OCI-LY7 (cell line): ENCODE measurements at regions not wholly inside any gene's neighbourhood (a gene's known extent, or its start where the extent isn't known, plus 50 kb on each side); places are given as distances from the start of the nearest gene placed in this dataset.

Experiments used
- BruUV-seq: library from RNA; stranded (reverse); fragments of 400-500 nt; replicated peaks from 2 replicates; lab custom pipeline; 2021; lab: Mats Ljungman, UMichigan
- CTCF ChIA-PET: fragments of 300-600 bp; sonication (Branson Sonifier 250); formaldehyde crosslinking; loops from one replicate; lab custom pipeline; 2022; ENCODE audit warnings: antibody characterized with exemption; ENCODE audit not compliant: unreplicated experiment; lab: Charles Lee
- POLR2A ChIA-PET: fragments of 300-600 bp; sonication (Branson Sonifier 250); formaldehyde crosslinking; loops from one replicate; lab custom pipeline; 2022; ENCODE audit warnings: antibody characterized with exemption; lab: Charles Lee
- DNase-seq: peaks from one replicate; pipeline ENCODE4 v3.0.0-alpha.2; 2015; ENCODE audit warnings: low spot score
- H2AFZ ChIP-seq: fragments of 200-600 bp; sonication (generic), shearing (Covaris generic); 2 replicates; pipeline ENCODE4 v1.6.1; 2014; ENCODE audit warnings: mild to moderate bottlenecking, antibody characterized with exemption, low read length, moderate library complexity
- H3K27ac ChIP-seq: fragments of 200-600 bp; sonication (generic); 2 replicates; pipeline ENCODE4 v1.5.1; 2014; ENCODE audit warnings: mixed run types, low read depth, mild to moderate bottlenecking, moderate library complexity, low read length, inconsistent platforms; ENCODE audit not compliant: poor library complexity, severe bottlenecking
- H3K36me3 ChIP-seq: fragments of 200-600 bp; sonication (generic); 2 replicates; pipeline ENCODE4 v1.6.1; 2014; ENCODE audit warnings: mild to moderate bottlenecking, antibody characterized with exemption, low read length, moderate library complexity, mixed read lengths; ENCODE audit not compliant: insufficient read depth
- H3K4me1 ChIP-seq: fragments of 200-600 bp; sonication (generic); 2 replicates; pipeline ENCODE4 v1.5.1; 2014; ENCODE audit warnings: mild to moderate bottlenecking, low read length; ENCODE audit not compliant: insufficient read depth, poor library complexity, severe bottlenecking
- H3K4me2 ChIP-seq: fragments of 200-600 bp; sonication (generic); 2 replicates; pipeline ENCODE4 v1.6.1; 2014; ENCODE audit warnings: mild to moderate bottlenecking, low read length
- H3K4me3 ChIP-seq: fragments of 200-600 bp; sonication (generic); 2 replicates; pipeline ENCODE4 v1.5.1; 2014; ENCODE audit warnings: mild to moderate bottlenecking, low read depth, low read length; ENCODE audit not compliant: poor library complexity, severe bottlenecking
- H3K79me2 ChIP-seq: fragments of 200-600 bp; sonication (generic); 2 replicates; pipeline ENCODE4 v1.6.1; 2016; ENCODE audit warnings: low read depth, mild to moderate bottlenecking, low read length, moderate library complexity, mixed read lengths; ENCODE audit not compliant: insufficient read depth
- H3K9me2 ChIP-seq: fragments of 200-600 bp; sonication (generic); 2 replicates; pipeline ENCODE4 v1.6.1; 2016; ENCODE audit warnings: mild to moderate bottlenecking, low read length, mixed read lengths; ENCODE audit not compliant: insufficient read depth
- H3K9me3 ChIP-seq: fragments of 200-600 bp; sonication (generic); 2 replicates; pipeline ENCODE4 v1.6.1; 2014; ENCODE audit warnings: mild to moderate bottlenecking, mixed run types, low read length, mixed read lengths
- H4K20me1 ChIP-seq: fragments of 200-600 bp; sonication (generic); 2 replicates; pipeline ENCODE4 v1.6.1; 2014; ENCODE audit warnings: mild to moderate bottlenecking, antibody characterized with exemption, low read length, moderate library complexity, mixed read lengths; ENCODE audit not compliant: insufficient read depth
- CTCF ChIP-seq: fragments of 200-600 bp; sonication (generic); conservative IDR thresholded peaks from 2 replicates; pipeline ENCODE4 v1.5.1; 2014; ENCODE audit warnings: mild to moderate bottlenecking, antibody characterized with exemption, low read length, moderate library complexity, mixed read lengths
- EZH2phosphoT487 ChIP-seq: fragments of 200-600 bp; sonication (generic); IDR thresholded peaks from 2 replicates; pipeline ENCODE4 v1.6.1; 2018; ENCODE audit warnings: low read depth, borderline replicate concordance, mild to moderate bottlenecking, mixed run types, antibody characterized with exemption, low read length, moderate library complexity, mixed read lengths
- intact Hi-C: fragments of 100-400 bp; cut with micrococcal nuclease; formaldehyde crosslinking; loops from one replicate; pipeline ENCODE4 v1.10.0; 2022; ENCODE audit not compliant: unreplicated experiment

GRCh38 chr14:86237733-86238132 is 707.8 kb downstream of the FLRT2 start:
- H3K9me2 ChIP-seq: no peaks in the 10 kb centered on the region
- peak overlapping the region; percentile 55 for H2AFZ ChIP-seq
- intact Hi-C loops: no loop called here
- peak overlapping the region; percentile 35 for H3K27ac ChIP-seq
- CTCF ChIA-PET: no interaction called here
- POLR2A ChIA-PET: no interaction called here
- BruUV-seq: no TSS peak
- DNase-seq: peak; percentile 58
- no peaks in the 10 kb centered on the region for H3K9me3 ChIP-seq
- peak overlapping the region; percentile 54 for H3K4me2 ChIP-seq
- H3K4me3 ChIP-seq: no peak overlapping the region
- H4K20me1 ChIP-seq: no peaks in the 10 kb centered on the region
- H3K36me3 ChIP-seq: no peaks in the 10 kb centered on the region; the same call in 1 of the 2 replicates
- H3K79me2 ChIP-seq: no peaks in the 10 kb centered on the region
- H3K4me1 ChIP-seq: peaks cover 26% of the 10 kb centered on the region
- no peak for TF ChIP-seq EZH2phosphoT487
- TF ChIP-seq CTCF: no peak

- H3K36me3 ChIP-seq: no peaks in the 10 kb centered on the region
- H3K4me2 ChIP-seq: no peak overlapping the region
- no peak for DNase-seq
- no peak for TF ChIP-seq CTCF
- TF ChIP-seq EZH2phosphoT487: no peak
- no TSS peak for BruUV-seq
- H3K27ac ChIP-seq: no peak overlapping the region
- peaks cover 4% of the 10 kb centered on the region for H3K4me1 ChIP-seq
- H3K9me2 ChIP-seq: no peaks in the 10 kb centered on the region; the same call in 1 of the 2 replicates
- ChIA-PET POLR2A (no interaction called here), CTCF (no interaction called here)
- no peaks in the 10 kb centered on the region for H3K9me3 ChIP-seq
- no peak overlapping the region for H2AFZ ChIP-seq
- no peaks in the 10 kb centered on the region for H3K79me2 ChIP-seq
- H4K20me1 ChIP-seq: no peaks in the 10 kb centered on the region
- intact Hi-C loops: no loop called here
- no peak overlapping the region for H3K4me3 ChIP-seq
Observed at GRCh38 chr14:86221755-86222154, 691.8 kb downstream of the FLRT2 start.

- POLR2A ChIA-PET: no interaction called here
Observed at GRCh38 chr14:86221000-86221399, 691.1 kb downstream of the FLRT2 start.

More at GRCh38 chr14:86221000-86221399, 691.1 kb downstream of the FLRT2 start:
- no peak overlapping the region for H3K4me3 ChIP-seq
- BruUV-seq: no TSS peak
- no peak for DNase-seq
- H3K9me3 ChIP-seq: no peaks in the 10 kb centered on the region
- no peak overlapping the region for H2AFZ ChIP-seq
- no peaks in the 10 kb centered on the region for H3K36me3 ChIP-seq
- no peaks in the 10 kb centered on the region for H3K79me2 ChIP-seq
- CTCF ChIA-PET: no interaction called here
- intact Hi-C loops: no loop called here
- no peak for TF ChIP-seq EZH2phosphoT487
- no peak for TF ChIP-seq CTCF
- H3K27ac ChIP-seq: no peak overlapping the region
- no peaks in the 10 kb centered on the region for H4K20me1 ChIP-seq
- H3K4me1 ChIP-seq: peaks cover 4% of the 10 kb centered on the region
- no peak overlapping the region for H3K4me2 ChIP-seq
- H3K9me2 ChIP-seq: no peaks in the 10 kb centered on the region; the same call in 1 of the 2 replicates
